GM21447 (cell line): ENCODE measurements at regions not wholly inside any gene's neighbourhood (a gene's known extent, or its start where the extent isn't known, plus 50 kb on each side); places are given as distances from the start of the nearest gene placed in this dataset.

Experiments
- ATAC-seq: cut with Tn5 transposase; IDR thresholded peaks from one replicate; pipeline ENCODE4 v1.9.1; 2021; ENCODE audit not compliant: unreplicated experiment

DNA sequence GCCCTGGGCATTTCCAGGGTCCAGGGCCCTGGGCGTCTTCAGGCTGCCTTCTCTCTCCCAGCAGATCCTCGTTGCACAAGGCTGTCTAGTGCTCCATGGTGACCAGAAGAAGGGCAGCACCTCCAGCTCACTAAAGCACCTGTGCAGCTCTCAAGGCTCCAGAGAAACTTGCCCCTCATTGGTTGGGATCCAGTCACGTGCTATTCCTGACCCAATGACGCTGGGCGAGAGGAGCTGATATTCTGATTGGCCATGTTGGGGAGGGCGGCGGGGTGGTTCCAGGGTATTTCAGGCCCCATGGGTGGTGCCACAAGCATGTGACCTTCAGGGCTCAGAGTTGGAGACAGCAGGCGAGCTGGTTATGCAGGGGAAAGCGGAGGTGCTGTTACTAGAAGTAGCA, 309.1 kb downstream of the TOX3 start:
- no peak for ATAC-seq

- no peak for ATAC-seq
These were observed 311.8 kb downstream of the TOX3 start for GRCh38 chr16:52235186-52235585.

- ATAC-seq = no peak
These were observed 312.3 kb downstream of the TOX3 start for GRCh38 chr16:52234626-52235025.

GRCh38 chr16:52229471-52229870, 317.5 kb downstream of the TOX3 start:
- ATAC-seq = no peak

GRCh38 chr16:52227851-52228250, 319.1 kb downstream of the TOX3 start:
- ATAC-seq = no peak

GRCh38 chr16:52212841-52213240, 334.1 kb downstream of the TOX3 start:
- ATAC-seq = no peak

GRCh38 chr16:52209227-52209626, 337.7 kb downstream of the TOX3 start:
- no peak for ATAC-seq

GRCh38 chr16:52203096-52203495, 343.8 kb downstream of the TOX3 start:
- no peak for ATAC-seq

- no peak for ATAC-seq
These were observed 353.5 kb downstream of the TOX3 start for GRCh38 chr16:52193441-52193840.

GRCh38 chr16:52191531-52192134, 355.3 kb downstream of the TOX3 start:
- ATAC-seq = no peak

GRCh38 chr16:52184336-52184735, 362.6 kb downstream of the TOX3 start:
- no peak for ATAC-seq

DNA sequence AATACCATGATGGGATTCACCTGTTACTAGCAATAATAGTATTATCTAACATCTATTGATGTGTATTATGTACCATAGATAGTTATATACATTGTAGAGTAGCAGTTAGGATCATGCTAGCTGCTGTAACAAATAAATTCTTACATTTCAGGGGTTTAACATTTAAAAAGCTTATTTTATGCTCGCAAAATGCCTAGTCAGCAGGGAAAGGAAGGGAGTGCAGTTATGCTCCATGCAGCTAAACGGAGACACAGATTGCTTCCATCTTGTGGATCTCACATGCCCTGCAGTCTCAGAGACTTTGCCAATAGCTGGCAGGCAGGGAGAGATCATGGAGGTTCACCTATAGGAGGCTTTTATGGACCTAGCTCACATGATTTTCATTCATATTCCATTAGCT, 364.1 kb downstream of the TOX3 start:
- ATAC-seq = no peak

DNA sequence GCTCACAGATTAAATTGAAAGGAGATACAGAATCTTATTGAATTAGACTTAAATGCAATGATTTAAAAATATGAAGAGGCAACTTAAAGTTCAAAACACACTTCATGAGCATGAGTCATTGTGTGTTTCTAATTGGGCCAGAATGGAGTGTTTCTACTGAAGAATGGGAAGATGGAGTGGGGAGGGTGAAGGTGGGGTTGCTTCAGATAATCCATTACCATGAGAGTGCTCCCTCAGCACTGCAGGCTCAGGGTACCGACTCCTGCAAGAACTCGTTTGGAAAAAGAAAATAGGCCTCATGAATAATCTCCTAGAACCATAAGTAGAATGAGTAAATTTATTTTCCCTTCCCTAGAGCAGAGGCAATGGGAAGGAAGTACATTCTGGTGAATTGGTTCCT, 372.8 kb downstream of the TOX3 start:
- no peak for ATAC-seq

GRCh38 chr16:52171481-52171880, 375.5 kb downstream of the TOX3 start:
- ATAC-seq = no peak

DNA sequence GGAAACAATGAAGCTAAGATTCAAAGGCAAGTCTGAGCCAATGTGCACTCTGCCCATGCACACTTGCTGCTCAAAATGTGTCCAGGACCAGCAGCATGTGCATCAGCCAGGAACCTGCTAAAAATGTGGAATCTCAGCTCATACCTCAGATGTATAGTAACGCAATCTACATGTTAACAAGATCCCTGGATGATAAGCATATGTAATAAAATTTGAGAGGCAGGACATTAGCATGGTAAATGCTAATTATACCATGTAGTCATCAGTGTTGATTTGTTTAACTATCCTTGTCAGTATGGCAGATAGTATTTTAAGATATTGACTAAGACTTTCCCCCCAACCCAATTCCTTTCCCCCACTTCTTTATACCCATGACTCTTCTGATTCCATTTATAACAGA, 379.6 kb downstream of the TOX3 start:
- ATAC-seq = no peak

DNA sequence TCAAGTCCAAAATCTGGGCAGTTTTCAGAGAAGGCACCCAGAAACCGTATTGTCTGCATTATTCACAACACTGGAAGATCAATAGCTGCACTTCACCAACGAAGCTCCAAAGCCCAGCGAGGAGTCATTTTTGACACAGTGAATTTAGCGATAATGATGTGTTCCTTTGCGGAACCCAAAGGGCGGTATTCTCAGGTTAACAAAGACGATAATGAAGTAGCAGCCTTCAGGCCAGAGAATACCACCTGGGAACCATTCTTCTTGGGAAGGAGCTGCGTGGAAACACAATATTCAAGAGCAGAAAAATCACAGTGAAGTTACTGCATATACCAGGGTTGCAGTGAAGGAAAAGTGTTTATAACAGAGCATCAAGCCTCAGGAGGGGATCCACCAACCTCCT, 381.0 kb downstream of the TOX3 start:
- ATAC-seq = no peak

DNA sequence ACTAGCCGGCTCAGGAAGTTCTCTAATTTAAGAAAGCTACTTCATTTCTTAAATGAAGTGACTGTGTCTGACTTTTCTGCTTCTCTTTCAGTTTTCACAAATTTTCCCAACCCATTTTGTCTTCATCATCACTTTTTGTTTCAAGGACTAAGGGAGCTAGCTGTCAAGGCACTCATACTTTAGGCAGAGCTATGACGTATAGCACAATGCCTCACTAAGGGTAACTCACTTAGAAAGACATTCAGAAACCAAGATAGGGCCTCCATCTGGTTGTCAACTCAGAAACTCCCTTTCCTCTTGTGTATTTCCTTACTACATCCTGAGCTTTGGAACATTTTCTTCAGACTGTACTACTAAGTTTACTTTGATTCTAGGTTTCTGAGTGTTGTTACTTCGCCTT, 397.9 kb downstream of the TOX3 start:
- ATAC-seq = no peak

- ATAC-seq = no peak
These were observed 405.1 kb downstream of the TOX3 start for GRCh38 chr16:52141871-52142270.

GRCh38 chr16:52128361-52128760, 418.6 kb downstream of the TOX3 start:
- ATAC-seq = no peak

- no peak for ATAC-seq
These were observed 423.1 kb downstream of the TOX3 start for GRCh38 chr16:52123842-52124241.

DNA sequence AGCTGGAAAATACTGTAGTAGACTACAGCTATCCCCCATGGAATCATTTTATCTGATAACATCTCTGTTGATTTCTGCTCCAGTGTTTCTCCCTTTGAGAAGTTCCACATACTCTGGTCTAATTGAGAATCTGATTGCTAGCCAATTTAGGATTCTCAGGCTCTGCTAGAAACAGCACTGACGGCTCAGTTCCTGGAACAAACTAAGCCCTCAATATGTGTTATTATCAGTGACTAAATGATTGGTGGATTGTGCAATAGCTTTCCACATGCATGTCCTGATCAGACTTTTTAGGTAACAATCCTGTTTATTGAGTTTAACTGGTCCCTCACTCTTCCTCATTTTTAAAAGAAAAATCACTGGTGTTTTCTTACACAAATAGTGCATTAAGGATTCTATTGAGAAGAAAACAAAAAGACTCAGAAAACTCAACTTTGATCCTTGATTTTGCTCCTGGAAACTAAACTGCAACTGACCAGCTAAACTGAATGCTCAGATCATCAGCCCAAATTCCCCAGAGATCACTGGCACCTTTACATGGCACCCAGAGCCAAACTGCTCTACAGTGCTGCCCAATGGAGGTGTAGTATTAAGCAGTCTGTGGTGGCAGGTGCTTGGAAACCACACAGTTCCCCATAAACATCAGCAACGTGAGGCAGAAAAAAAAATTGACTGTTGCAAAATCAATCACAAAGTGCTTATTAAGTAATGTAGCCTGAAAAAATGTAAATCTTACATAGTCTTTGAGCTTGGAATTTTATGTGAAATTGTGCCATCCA, 423.7 kb downstream of the TOX3 start:
- no peak for ATAC-seq

- no peak for ATAC-seq
These were observed 429.8 kb downstream of the TOX3 start for GRCh38 chr16:52117171-52117570.

GRCh38 chr16:52114379-52114778, 432.6 kb downstream of the TOX3 start:
- no peak for ATAC-seq
